NCI-H2107 treated with DMSO at 0.1 percent for 48 hours (cell line): ENCODE measurements at regions not wholly inside any gene's neighbourhood (a gene's known extent, or its start where the extent isn't known, plus 50 kb on each side); places are given as distances from the start of the nearest gene placed in this dataset.
"Not testable (repeated sequence)": the region's sequence is repeated elsewhere in the genome, so short reads cannot be mapped to it uniquely, and the experiment has no call there.

ENCODE experiments used
- DNase-seq: peaks from one replicate; lab custom pipeline; 2025; ENCODE audit not compliant: unreplicated experiment; lab: John Stamatoyannopoulos, UW

- DNase-seq = no peak
Observed at GRCh38 chr19:29154163-29154562, 58.8 kb downstream of the UQCRFS1 start.

GRCh38 chr19:29145756-29146155 lies 67.2 kb downstream of the UQCRFS1 start:
- no peak for DNase-seq

GRCh38 chr19:29143183-29143582 lies 69.8 kb downstream of the UQCRFS1 start:
- DNase-seq = no peak

- no peak for DNase-seq
Observed at GRCh38 chr19:29139227-29139626, 73.7 kb downstream of the UQCRFS1 start.

GRCh38 chr19:29138206-29138605 lies 74.7 kb downstream of the UQCRFS1 start:
- not testable (repeated sequence) for DNase-seq

- no peak for DNase-seq
Observed at GRCh38 chr19:29131456-29131855, 81.5 kb downstream of the UQCRFS1 start.

- DNase-seq = no peak
Observed at GRCh38 chr19:29129148-29129547, 83.8 kb downstream of the UQCRFS1 start.

GRCh38 chr19:29128203-29128602 lies 84.7 kb downstream of the UQCRFS1 start:
- DNase-seq = no peak

GRCh38 chr19:29122185-29122584 lies 90.8 kb downstream of the UQCRFS1 start:
- DNase-seq = no peak

- no peak for DNase-seq
Observed at GRCh38 chr19:29121684-29122083, 91.3 kb downstream of the UQCRFS1 start.

GRCh38 chr19:29120466-29120865 lies 92.5 kb downstream of the UQCRFS1 start:
- DNase-seq = no peak

- DNase-seq = no peak
Observed at GRCh38 chr19:29119590-29119989, 93.4 kb downstream of the UQCRFS1 start.

- no peak for DNase-seq
Observed at GRCh38 chr19:29118389-29118788, 94.6 kb downstream of the UQCRFS1 start.

GRCh38 chr19:29117926-29118325 lies 95.0 kb downstream of the UQCRFS1 start:
- no peak for DNase-seq

- DNase-seq = no peak
Observed at GRCh38 chr19:29115181-29115580, 97.8 kb downstream of the UQCRFS1 start.

- DNase-seq = no peak
Observed at GRCh38 chr19:29113838-29114237, 99.1 kb downstream of the UQCRFS1 start.

- no peak for DNase-seq
Observed at GRCh38 chr19:29111576-29111975, 101.4 kb downstream of the UQCRFS1 start.

- DNase-seq = no peak
Observed at GRCh38 chr19:29107831-29108230, 105.1 kb downstream of the UQCRFS1 start.

GRCh38 chr19:29106346-29106885 lies 106.5 kb downstream of the UQCRFS1 start:
- no peak for DNase-seq

GRCh38 chr19:29105629-29106292 lies 107.2 kb downstream of the UQCRFS1 start:
- no peak for DNase-seq

GRCh38 chr19:29104605-29105241 lies 108.2 kb downstream of the UQCRFS1 start:
- DNase-seq = no peak

- no peak for DNase-seq
Observed at GRCh38 chr19:29098863-29099481, 114.0 kb downstream of the UQCRFS1 start.
